ENCODE measurements at regions not wholly inside any gene's neighbourhood (a gene's known extent, or its start where the extent isn't known, plus 50 kb on each side); places are given as distances from the start of the nearest gene placed in this dataset.

- no peak for TF ChIP-seq ZNF8 (CRISPR knock-in tag; IDR thresholded peaks at IDR 0.05)
- no peak for TF ChIP-seq ZNF70 (CRISPR knock-in tag; IDR thresholded peaks at IDR 0.05)
- no peak for TF ChIP-seq CREB5 (CRISPR knock-in tag; IDR thresholded peaks at IDR 0.05; ENCODE audit: low read depth)
Measured at GRCh38 chr16:82264756-82265155, 94.7 kb upstream of the MPHOSPH6 start (continued).

GRCh38 chr16:82263521-82264143 lies 93.6 kb upstream of the MPHOSPH6 start:
- TF ChIP-seq CSDC2 (CRISPR knock-in tag; IDR thresholded peaks at IDR 0.05) (no peak), PATZ1 (CRISPR knock-in tag; IDR thresholded peaks at IDR 0.05; ENCODE audit: borderline replicate concordance) (no peak), ZNF70 (CRISPR knock-in tag; IDR thresholded peaks at IDR 0.05) (no peak)
- ATAC-seq = peak; percentile 96

- TF ChIP-seq CREB5 (CRISPR knock-in tag; IDR thresholded peaks at IDR 0.05; ENCODE audit: low read depth) = no peak
- TF ChIP-seq ZFP30 (CRISPR knock-in tag; IDR thresholded peaks at IDR 0.05) = no peak
- TF ChIP-seq GLIS3 (CRISPR knock-in tag; IDR thresholded peaks at IDR 0.05) = no peak
- no peak for TF ChIP-seq CSDC2 (CRISPR knock-in tag; IDR thresholded peaks at IDR 0.05)
- no peak for TF ChIP-seq ISL1 (CRISPR knock-in tag; IDR thresholded peaks at IDR 0.05)
- no peak for ATAC-seq
Measured at GRCh38 chr16:82262244-82262643, 92.2 kb upstream of the MPHOSPH6 start.

GRCh38 chr16:82260212-82260795 lies 90.3 kb upstream of the MPHOSPH6 start:
- TF ChIP-seq TOX (CRISPR knock-in tag; IDR thresholded peaks at IDR 0.05; ENCODE audit: borderline replicate concordance) = no peak
- no peak for TF ChIP-seq CSDC2 (CRISPR knock-in tag; IDR thresholded peaks at IDR 0.05)
- no peak for TF ChIP-seq ZNF8 (CRISPR knock-in tag; IDR thresholded peaks at IDR 0.05)
- TF ChIP-seq ZFP30 (CRISPR knock-in tag; IDR thresholded peaks at IDR 0.05) = no peak
- TF ChIP-seq POU6F1 (CRISPR knock-in tag; IDR thresholded peaks at IDR 0.05; ENCODE audit: borderline replicate concordance, low read depth) = no peak
- TF ChIP-seq GLIS3 (CRISPR knock-in tag; IDR thresholded peaks at IDR 0.05) = no peak
- TF ChIP-seq ISL1 (CRISPR knock-in tag; IDR thresholded peaks at IDR 0.05) = no peak
- no peak for TF ChIP-seq ZC3H10 (CRISPR knock-in tag; IDR thresholded peaks at IDR 0.05)
- no peak for TF ChIP-seq CREB5 (CRISPR knock-in tag; IDR thresholded peaks at IDR 0.05; ENCODE audit: low read depth)
- no peak for TF ChIP-seq ARNTL (CRISPR knock-in tag; IDR thresholded peaks at IDR 0.05; ENCODE audit: borderline replicate concordance, low read depth)
- no peak for TF ChIP-seq BACH2 (CRISPR knock-in tag; IDR thresholded peaks at IDR 0.05; ENCODE audit: borderline replicate concordance)
- no peak for TF ChIP-seq ZFP3 (CRISPR knock-in tag; IDR thresholded peaks at IDR 0.05)
- TF ChIP-seq ESRRG (CRISPR knock-in tag; IDR thresholded peaks at IDR 0.05) = no peak
- TF ChIP-seq RARB (CRISPR knock-in tag; IDR thresholded peaks at IDR 0.05) = no peak
- no peak for TF ChIP-seq CSRNP3 (CRISPR knock-in tag; IDR thresholded peaks at IDR 0.05)
- no peak for TF ChIP-seq SNAI2 (CRISPR knock-in tag; IDR thresholded peaks at IDR 0.05)
- no peak for TF ChIP-seq PPARA (CRISPR knock-in tag; IDR thresholded peaks at IDR 0.05; ENCODE audit: borderline replicate concordance)
- no peak for TF ChIP-seq TCF4 (CRISPR knock-in tag; IDR thresholded peaks at IDR 0.05; ENCODE audit: borderline replicate concordance)
- no peak for TF ChIP-seq ZNF565 (CRISPR knock-in tag; conservative IDR thresholded peaks at IDR 0.05; ENCODE audit: low read depth)
- no peak for TF ChIP-seq PATZ1 (CRISPR knock-in tag; IDR thresholded peaks at IDR 0.05; ENCODE audit: borderline replicate concordance)
- no peak for ATAC-seq

All from SK-N-SH treated with all-trans-retinoic acid at 6 μM for 48 hours (cell line).